ENCODE measurements at regions not wholly inside any gene's neighbourhood (a gene's known extent, or its start where the extent isn't known, plus 50 kb on each side); places are given as distances from the start of the nearest gene placed in this dataset.

DNA sequence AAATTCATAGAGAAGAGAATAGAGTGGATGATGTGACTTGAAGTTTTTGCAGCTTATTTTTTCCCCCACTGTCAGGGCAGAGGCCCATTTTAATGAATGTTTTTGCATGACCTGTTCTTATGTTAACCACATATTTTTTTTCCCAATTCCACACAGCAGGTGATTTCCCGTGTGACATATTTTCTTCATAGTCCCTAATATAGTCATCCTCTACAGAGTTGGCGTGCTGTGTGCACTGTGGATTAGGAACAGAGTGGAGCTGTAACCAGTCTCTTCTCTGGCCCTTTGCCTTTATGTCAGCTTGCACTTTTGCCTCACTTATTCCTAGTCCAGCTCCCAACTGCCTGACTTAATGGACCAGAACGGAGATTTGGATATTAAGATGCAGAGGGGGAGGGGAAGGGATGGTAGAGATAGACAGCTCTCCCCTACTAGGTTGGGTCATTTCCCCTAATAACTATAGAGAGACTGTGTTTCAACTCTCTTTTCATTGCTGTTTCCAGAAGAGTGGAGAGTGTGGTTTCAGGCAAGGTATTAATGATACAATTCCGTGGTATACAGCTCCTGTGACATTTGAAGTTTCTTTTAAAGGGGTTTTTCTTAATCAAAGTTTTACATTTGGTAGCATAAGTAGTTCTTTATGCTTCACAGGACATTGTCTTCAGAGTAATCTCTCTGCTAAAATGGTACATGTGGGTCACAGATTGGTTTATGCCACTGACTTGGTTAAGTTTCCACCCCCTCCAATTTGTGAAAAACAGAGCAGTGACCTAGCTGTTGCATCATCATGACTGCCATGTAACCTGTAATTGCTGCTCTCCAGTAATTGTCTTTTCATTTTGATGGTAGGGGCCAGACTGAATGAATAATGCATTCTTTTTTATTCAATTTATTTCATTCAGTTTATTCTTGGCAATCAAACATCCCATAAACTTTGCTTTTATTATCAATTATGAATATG lies 161.3 kb downstream of the HAUS1 start:
- H4K20me1 ChIP-seq (ENCODE audit: low read depth), result peaks cover 16% of the 10 kb centered on the region
- no peak overlapping the region for H3K4me3 Mint-ChIP-seq
- no peak overlapping the region for H3K9ac ChIP-seq
- H3K9me3 Mint-ChIP-seq, result no peaks in the 10 kb centered on the region
- no peak for TF ChIP-seq EZH2phosphoT487 (IDR thresholded peaks at IDR 0.05)
- TF ChIP-seq, protein P1, sequence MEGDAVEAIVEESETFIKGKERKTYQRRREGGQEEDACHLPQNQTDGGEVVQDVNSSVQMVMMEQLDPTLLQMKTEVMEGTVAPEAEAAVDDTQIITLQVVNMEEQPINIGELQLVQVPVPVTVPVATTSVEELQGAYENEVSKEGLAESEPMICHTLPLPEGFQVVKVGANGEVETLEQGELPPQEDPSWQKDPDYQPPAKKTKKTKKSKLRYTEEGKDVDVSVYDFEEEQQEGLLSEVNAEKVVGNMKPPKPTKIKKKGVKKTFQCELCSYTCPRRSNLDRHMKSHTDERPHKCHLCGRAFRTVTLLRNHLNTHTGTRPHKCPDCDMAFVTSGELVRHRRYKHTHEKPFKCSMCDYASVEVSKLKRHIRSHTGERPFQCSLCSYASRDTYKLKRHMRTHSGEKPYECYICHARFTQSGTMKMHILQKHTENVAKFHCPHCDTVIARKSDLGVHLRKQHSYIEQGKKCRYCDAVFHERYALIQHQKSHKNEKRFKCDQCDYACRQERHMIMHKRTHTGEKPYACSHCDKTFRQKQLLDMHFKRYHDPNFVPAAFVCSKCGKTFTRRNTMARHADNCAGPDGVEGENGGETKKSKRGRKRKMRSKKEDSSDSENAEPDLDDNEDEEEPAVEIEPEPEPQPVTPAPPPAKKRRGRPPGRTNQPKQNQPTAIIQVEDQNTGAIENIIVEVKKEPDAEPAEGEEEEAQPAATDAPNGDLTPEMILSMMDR (IDR thresholded peaks at IDR 0.05), result no peak
- TF ChIP-seq EZH2 (IDR thresholded peaks at IDR 0.05), result no peak
- H3K79me2 ChIP-seq (ENCODE audit: low read depth), result no peaks in the 10 kb centered on the region
- no peak overlapping the region for H3K27ac Mint-ChIP-seq
- H3K4me1 Mint-ChIP-seq, result peaks cover 12% of the 10 kb centered on the region
- no peaks in the 10 kb centered on the region for H3K9me3 ChIP-seq (ENCODE audit: low read depth)
- no peak for DNase-seq (ENCODE audit: low spot score)
- peaks cover 9% of the 10 kb centered on the region for H3K36me3 Mint-ChIP-seq
- no peaks in the 10 kb centered on the region for H3F3A ChIP-seq (ENCODE audit: low read depth)
- H2AFZ ChIP-seq (replicated peaks), result no peak overlapping the region
- H3K4me2 ChIP-seq, result no peak overlapping the region
- no peaks in the 10 kb centered on the region for H3K27me3 ChIP-seq
- no peaks in the 10 kb centered on the region for H3K36me3 ChIP-seq
- H3K4me3 ChIP-seq, result no peak overlapping the region
- no peak overlapping the region for H3K27ac ChIP-seq
- H3K4me1 ChIP-seq, result peaks cover 9% of the 10 kb centered on the region
- H3K27me3 Mint-ChIP-seq (ENCODE audit: insufficient read depth, low read depth), result peaks cover 3% of the 10 kb centered on the region

DNA sequence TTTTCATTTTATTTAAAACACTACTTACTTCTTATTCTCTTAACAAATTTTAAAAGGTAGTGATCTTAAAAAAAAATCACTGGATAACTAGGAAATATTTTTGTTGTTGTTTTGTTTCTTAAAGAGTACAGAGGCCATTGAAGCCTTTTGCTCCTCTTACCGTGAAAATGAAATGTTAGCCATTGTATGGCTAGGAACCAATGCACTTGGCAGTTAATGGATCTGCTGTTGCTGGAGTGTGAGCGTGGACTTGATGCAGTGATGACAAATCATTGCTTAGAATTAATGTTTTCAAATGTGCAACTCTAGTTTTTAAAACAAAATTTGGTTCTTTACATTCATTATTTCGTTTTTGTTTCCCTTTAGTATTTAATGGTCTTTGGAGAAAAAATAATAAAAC lies 162.3 kb downstream of the HAUS1 start:
- H3F3A ChIP-seq (ENCODE audit: low read depth), result no peaks in the 10 kb centered on the region
- Mint-ChIP-seq H3K4me1 (peaks cover 12% of the 10 kb centered on the region), H3K27ac (no peak overlapping the region), H3K27me3 (ENCODE audit: insufficient read depth, low read depth) (peaks cover 3% of the 10 kb centered on the region), H3K36me3 (peaks cover 9% of the 10 kb centered on the region), H3K4me3 (no peak overlapping the region), H3K9me3 (no peaks in the 10 kb centered on the region)
- no peaks in the 10 kb centered on the region for H3K36me3 ChIP-seq
- no peak overlapping the region for H3K9ac ChIP-seq
- H2AFZ ChIP-seq (replicated peaks), result no peak overlapping the region
- H3K4me3 ChIP-seq, result no peak overlapping the region
- DNase-seq (ENCODE audit: low spot score), result no peak
- H3K27me3 ChIP-seq, result no peaks in the 10 kb centered on the region
- H3K27ac ChIP-seq, result no peak overlapping the region
- peaks cover 9% of the 10 kb centered on the region for H3K4me1 ChIP-seq
- TF ChIP-seq, protein P1 (IDR thresholded peaks at IDR 0.05), result no peak
- TF ChIP-seq EZH2 (IDR thresholded peaks at IDR 0.05) (no peak), EZH2phosphoT487 (IDR thresholded peaks at IDR 0.05) (no peak)
- no peaks in the 10 kb centered on the region for H3K9me3 ChIP-seq (ENCODE audit: low read depth)
- peaks cover 12% of the 10 kb centered on the region for H4K20me1 ChIP-seq (ENCODE audit: low read depth)
- H3K79me2 ChIP-seq (ENCODE audit: low read depth), result no peaks in the 10 kb centered on the region
- H3K4me2 ChIP-seq, result no peak overlapping the region

DNA sequence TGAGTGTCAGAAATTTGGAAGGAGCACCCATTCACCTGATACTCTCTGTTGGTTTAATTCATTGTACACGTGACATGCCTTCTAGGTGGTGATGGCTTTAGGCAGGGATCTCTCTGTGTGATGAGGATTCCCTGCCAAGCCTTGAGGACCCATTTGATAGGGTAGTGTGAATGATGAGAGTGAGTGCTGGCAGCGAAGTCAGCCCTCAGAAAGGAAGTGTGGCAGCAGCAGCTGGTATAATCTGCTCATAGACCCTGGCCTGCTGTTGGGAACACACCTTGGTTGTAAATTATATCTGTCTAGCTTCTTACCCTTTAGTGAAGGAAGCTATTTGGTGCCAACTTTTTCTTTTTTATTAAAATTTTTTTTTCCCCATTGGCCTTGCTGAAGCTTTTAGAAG lies 164.5 kb downstream of the HAUS1 start:
- no peak overlapping the region for H3K27ac ChIP-seq
- no peaks in the 10 kb centered on the region for H3K27me3 ChIP-seq
- H4K20me1 ChIP-seq (ENCODE audit: low read depth), result peaks cover 4% of the 10 kb centered on the region
- H3K4me1 ChIP-seq, result peaks cover 8% of the 10 kb centered on the region
- Mint-ChIP-seq H3K27me3 (ENCODE audit: insufficient read depth, low read depth) (no peaks in the 10 kb centered on the region), H3K27ac (no peak overlapping the region), H3K9me3 (no peaks in the 10 kb centered on the region), H3K4me3 (no peak overlapping the region), H3K36me3 (peaks cover 3% of the 10 kb centered on the region), H3K4me1 (peaks cover 12% of the 10 kb centered on the region)
- no peak for DNase-seq (ENCODE audit: low spot score)
- H3K4me2 ChIP-seq, result no peak overlapping the region
- H3K79me2 ChIP-seq (ENCODE audit: low read depth), result no peaks in the 10 kb centered on the region
- no peak overlapping the region for H3K9ac ChIP-seq
- H3K9me3 ChIP-seq (ENCODE audit: low read depth), result no peaks in the 10 kb centered on the region
- TF ChIP-seq, protein P1 (IDR thresholded peaks at IDR 0.05), result no peak
- TF ChIP-seq EZH2 (IDR thresholded peaks at IDR 0.05) (no peak), EZH2phosphoT487 (IDR thresholded peaks at IDR 0.05) (no peak)
- H2AFZ ChIP-seq (replicated peaks), result no peak overlapping the region
- no peaks in the 10 kb centered on the region for H3F3A ChIP-seq (ENCODE audit: low read depth)
- no peak overlapping the region for H3K4me3 ChIP-seq
- H3K36me3 ChIP-seq, result no peaks in the 10 kb centered on the region
